ENCODE measurements at regions not wholly inside any gene's neighbourhood (a gene's known extent, or its start where the extent isn't known, plus 50 kb on each side); places are given as distances from the start of the nearest gene placed in this dataset.

DNA sequence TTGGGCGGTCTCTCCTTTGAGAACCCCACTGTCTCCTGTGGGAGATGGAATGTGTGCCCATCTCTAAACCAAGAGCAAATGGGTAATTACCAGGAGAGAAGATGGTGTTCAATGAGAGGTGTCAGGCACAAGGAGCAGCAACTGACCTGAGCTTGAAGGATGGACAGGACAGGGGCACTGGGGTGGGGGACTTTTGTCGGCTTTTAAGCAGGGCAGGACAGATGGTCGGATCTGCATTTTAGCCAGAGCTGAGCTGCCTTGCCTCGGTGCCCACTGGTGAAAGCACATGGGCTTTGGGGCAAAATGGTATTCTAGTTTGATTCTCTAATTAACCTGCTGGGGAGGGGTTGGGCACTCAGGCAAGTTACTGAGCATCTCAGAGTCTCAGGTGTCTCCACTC is 98.0 kb downstream of the INHBB start:
- TF ChIP-seq, protein P1, sequence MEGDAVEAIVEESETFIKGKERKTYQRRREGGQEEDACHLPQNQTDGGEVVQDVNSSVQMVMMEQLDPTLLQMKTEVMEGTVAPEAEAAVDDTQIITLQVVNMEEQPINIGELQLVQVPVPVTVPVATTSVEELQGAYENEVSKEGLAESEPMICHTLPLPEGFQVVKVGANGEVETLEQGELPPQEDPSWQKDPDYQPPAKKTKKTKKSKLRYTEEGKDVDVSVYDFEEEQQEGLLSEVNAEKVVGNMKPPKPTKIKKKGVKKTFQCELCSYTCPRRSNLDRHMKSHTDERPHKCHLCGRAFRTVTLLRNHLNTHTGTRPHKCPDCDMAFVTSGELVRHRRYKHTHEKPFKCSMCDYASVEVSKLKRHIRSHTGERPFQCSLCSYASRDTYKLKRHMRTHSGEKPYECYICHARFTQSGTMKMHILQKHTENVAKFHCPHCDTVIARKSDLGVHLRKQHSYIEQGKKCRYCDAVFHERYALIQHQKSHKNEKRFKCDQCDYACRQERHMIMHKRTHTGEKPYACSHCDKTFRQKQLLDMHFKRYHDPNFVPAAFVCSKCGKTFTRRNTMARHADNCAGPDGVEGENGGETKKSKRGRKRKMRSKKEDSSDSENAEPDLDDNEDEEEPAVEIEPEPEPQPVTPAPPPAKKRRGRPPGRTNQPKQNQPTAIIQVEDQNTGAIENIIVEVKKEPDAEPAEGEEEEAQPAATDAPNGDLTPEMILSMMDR (conservative IDR thresholded peaks at IDR 0.05; ENCODE audit: low read depth, low read length) = no peak
- no peak for DNase-seq (ENCODE audit: low read depth)

DNA sequence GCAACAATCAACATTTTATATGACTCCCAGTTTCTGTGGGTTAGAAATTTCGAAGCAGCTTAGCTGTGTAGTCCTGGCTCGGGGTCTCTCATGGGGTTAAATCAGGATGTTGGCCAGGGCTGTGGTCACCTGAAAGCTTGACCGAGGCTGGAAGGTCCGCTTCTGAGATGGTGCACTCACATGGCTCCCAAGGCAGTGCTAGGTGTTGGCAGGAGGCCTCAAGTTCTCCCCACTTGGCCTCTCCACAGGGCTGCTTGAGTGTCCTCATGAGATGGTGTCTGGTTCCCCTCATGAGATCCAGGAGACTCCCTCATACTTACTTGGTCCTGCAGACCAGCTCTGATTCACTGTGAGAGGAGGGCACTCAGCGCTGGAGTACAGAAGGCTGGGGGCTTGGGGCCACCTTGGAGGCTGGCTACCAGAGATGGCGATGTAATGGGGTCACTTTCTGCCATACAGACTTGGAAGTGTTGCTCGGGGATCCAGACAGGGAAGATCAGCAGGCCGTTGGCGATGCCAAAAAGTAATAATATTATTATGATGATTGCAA is 98.8 kb downstream of the INHBB start:
- no peak for DNase-seq (ENCODE audit: low read depth)
- no peak overlapping the region for H3K4me3 ChIP-seq (ENCODE audit: low read length)
- TF ChIP-seq, protein P1 (conservative IDR thresholded peaks at IDR 0.05; ENCODE audit: low read depth, low read length) = no peak

More for the DNA sequence above, 98.0 kb downstream of the INHBB start:
- H3K4me3 ChIP-seq (ENCODE audit: low read length) = no peak overlapping the region

DNA sequence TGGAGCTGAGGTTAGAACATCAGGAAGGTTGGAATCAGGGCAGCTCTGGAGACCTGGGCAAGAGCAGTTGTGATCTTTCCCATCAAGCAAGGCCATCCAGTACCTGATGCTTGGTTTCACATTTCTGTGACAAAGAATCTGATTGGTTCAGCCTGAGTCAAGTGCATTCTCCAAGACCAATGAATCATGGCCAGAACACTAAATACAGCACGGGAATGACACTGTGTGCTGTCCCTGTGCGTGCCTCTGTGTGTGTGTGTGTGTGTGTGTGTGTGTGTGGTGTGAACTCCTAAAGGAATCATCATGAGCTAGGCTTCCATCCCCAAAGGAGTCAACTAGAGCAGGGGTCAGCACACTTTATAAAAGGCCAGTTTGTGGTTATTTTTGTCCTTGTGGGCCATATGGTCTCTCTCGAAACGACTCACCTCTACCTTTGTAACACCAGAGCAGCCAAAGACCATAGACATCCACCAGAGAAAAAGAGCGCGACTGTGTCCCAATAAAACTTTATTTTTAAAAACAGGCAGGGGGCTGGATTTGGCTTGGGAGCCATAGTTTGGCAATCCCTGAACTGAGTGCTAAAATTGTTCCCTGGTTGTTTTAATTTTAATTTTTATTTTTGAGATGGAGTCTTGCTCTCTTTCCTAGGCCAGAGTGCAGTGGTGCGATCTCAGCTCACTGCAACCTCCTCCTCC is 99.7 kb downstream of the INHBB start:
- no peak overlapping the region for H3K4me3 ChIP-seq (ENCODE audit: low read length)

DNA sequence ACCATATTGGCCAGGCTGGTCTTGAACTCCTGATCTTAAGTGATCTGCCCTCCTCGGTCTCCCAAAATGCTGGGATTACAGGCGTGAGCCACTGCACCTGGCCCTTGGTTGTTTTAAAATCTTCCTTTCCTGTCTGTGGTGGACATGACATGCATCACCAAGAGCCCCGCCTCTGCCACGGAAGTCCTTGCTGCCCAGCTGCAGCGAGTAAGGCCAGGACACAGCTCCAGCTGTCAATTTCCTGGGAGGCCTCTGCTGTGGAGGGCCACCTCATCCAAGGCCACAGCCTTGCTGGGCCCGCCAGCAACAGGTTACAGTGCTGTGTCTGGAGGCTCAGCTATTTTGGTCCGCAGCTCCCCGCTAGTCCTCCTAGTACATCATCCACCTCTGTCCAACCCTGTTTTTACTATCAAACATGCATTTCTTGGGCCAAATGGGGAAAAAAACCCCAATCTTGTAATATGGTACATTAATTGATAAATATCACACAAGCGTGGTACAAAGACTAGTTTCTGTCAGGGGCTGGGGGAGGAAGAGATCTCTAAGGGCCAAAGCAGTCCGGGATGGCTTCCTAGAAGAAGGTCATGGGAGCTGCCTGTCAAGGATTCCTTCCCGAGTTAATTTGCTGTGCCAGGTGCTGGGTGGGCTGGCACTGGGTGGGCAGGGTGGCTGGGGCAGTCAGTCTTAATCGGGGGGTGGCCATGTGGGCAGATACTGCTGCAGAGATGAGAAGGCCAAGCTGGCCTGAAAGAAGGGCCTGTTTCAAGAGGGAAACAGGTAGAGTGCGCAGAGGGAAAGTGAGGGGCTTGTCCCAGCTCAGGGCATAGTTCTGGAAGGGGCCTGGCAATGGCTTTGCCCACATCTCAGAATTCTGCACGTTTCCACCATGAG is 100.5 kb downstream of the INHBB start:
- TF ChIP-seq, protein P1 (conservative IDR thresholded peaks at IDR 0.05; ENCODE audit: low read depth, low read length) = no peak
- no peak for DNase-seq (ENCODE audit: low read depth)
- H3K4me3 ChIP-seq (ENCODE audit: low read length) = no peak overlapping the region

More for the DNA sequence above, 99.7 kb downstream of the INHBB start:
- TF ChIP-seq, protein P1 (conservative IDR thresholded peaks at IDR 0.05; ENCODE audit: low read depth, low read length) = no peak
- no peak for DNase-seq (ENCODE audit: low read depth)

DNA sequence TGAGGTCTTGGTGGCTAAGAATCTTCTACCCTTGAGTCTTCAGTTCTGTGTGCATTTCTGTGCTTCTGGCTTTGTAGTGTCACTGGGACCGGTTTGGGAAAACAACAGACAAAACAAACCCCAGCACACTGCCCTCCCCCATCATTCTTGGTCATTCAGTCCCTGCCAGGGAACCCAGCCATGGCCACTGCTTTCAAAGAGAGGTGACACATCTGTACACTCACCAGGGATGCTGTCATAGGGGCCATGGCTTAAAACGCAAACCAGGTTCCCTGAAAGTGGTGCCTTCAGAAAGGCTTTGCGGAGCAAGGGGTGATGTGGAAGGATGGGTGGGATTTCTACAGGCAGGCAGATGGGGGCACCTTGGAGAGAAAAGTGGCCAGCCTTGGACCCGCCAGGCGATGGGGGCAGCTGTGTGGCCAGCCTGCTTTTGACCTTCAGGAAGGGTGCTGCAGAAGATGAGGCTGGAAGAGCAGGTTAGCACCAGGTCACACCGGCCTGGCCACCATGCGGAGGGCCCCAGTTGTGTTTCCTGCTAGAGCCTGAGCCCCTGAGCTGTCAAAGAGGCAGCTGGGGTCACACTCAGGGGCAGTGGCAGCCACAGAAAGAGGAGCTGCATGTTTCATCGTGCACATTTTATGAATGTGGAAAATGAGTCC is 101.3 kb downstream of the INHBB start:
- DNase-seq (ENCODE audit: low read depth) = no peak
- TF ChIP-seq, protein P1 (conservative IDR thresholded peaks at IDR 0.05; ENCODE audit: low read depth, low read length) = no peak
- no peak overlapping the region for H3K4me3 ChIP-seq (ENCODE audit: low read length)

DNA sequence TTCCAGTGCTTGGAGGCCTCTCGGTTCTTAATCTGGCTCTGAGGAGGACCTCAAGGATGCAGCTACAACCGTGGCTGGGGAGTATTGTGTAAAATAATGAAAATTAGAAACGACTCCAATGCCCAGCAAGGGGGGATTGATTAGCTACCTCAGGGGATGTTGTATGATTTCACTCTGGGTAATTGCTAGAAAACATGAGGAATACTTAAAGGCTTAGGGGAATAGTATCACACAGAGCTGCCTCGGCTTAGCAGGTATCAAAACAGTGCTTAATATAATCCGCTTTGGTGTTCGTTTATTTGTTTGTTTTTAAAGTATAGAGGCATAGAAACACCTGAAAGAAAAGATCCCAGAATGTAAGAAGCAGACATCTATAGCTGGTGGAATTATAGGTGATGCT is 102.5 kb downstream of the INHBB start:
- no peak for DNase-seq (ENCODE audit: low read depth)
- TF ChIP-seq, protein P1 (conservative IDR thresholded peaks at IDR 0.05; ENCODE audit: low read depth, low read length) = no peak

More for the DNA sequence above, 102.5 kb downstream of the INHBB start:
- no peak overlapping the region for H3K4me3 ChIP-seq (ENCODE audit: low read length)
